SHP77 treated with DMSO at 0.1 percent for 48 hours (cell line): ENCODE measurements at regions not wholly inside any gene's neighbourhood (a gene's known extent, or its start where the extent isn't known, plus 50 kb on each side); places are given as distances from the start of the nearest gene placed in this dataset.
"Not testable (repeated sequence)": the region's sequence is repeated elsewhere in the genome, so short reads cannot be mapped to it uniquely, and the experiment has no call there.

Experiments used
- DNase-seq: peaks from one replicate; lab custom pipeline; 2025; lab: John Stamatoyannopoulos, UW

GRCh38 chr13:44780591-44781280, 204.6 kb upstream of the TSC22D1 start:
- DNase-seq, result no peak

GRCh38 chr13:44778761-44779484, 202.8 kb upstream of the TSC22D1 start:
- no peak for DNase-seq

DNA sequence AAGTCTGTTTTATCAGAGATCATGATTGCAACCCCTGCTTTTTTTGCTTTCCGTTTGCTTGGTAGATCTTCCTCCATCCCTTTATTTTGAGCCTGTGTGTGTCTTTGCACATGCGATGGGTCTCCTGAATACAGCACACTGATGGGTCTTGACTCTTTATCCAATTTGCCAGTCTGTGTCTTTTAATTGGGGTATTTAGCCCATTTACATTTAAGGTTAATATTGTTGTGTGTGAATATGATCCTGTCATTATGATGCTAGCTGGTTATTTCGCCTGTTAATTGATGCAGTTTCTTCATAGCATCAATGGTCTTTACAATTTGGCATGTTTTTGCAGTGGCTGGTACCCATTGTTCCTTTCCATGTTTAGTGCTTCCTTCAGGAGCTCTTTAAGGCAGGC, 199.2 kb upstream of the TSC22D1 start:
- not testable (repeated sequence) for DNase-seq

GRCh38 chr13:44770951-44771350, 194.8 kb upstream of the TSC22D1 start:
- DNase-seq, result no peak

- no peak for DNase-seq
Observed at GRCh38 chr13:44769686-44770085, 193.6 kb upstream of the TSC22D1 start.

DNA sequence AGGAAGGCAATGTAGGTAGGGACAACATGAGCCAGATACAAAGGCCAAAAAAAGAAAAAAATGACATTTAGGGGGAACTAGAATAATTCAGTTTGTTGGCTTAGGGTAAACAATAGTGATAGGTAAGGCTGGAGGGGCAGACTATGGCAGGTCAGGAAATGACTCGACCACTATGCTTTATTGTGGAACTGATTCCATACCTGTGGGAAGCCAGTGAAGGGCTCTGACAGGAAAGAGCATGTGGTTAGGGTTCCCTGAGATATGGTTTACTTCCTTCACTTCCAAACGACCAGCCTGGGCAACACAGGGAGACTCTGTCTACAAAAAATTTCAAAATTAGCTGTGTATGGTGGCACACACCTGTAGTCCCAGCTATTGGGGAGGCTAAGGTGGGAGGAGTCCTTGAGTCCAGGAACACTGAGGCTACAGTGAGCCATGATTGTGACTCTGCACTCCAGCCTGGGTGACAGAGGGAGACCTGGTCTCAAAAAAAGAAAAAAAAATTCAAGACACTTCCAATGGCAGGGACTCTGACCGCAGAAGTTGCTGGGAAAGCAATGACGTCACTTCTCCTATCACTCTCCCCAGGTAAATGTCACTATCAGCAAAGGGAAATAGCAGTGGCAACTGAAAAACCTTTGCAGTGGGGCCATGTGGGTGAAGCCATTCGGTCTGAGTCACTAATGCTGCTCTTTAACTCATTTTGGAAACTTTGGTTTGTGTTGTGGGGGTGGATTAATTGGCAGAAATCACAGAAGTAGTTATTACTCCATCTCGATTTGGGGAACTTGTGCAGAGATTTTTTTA, 192.8 kb upstream of the TSC22D1 start:
- DNase-seq, result no peak

GRCh38 chr13:44768239-44768638, 192.1 kb upstream of the TSC22D1 start:
- no peak for DNase-seq

DNA sequence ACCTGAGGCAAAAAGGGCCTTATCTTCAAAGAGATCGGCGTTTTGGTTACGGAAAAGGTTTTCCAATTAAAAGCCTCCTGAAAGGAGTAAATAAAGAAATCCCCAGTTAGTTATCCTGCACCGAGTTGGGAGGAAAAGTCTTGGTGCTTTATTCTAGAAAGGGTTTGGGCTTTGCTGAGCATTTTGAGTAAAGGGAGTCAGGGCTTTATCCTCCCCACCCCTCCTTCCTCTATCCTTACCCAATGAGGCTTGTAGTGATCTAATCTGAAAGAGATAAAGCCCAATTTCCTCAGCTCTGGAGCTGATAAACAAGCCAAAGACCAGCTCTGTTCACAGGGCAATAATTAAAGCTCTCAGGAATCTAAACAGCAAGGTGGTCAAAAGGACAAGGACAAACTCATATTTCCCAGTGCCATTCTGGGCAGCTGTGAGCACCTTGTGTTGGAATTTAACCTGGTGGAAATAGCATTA, 188.9 kb upstream of the TSC22D1 start:
- DNase-seq, result no peak

- no peak for DNase-seq
Observed at GRCh38 chr13:44764302-44764692, 188.2 kb upstream of the TSC22D1 start.

- no peak for DNase-seq
Observed at GRCh38 chr13:44763615-44764301, 187.6 kb upstream of the TSC22D1 start.

GRCh38 chr13:44762911-44763310, 186.8 kb upstream of the TSC22D1 start:
- no peak for DNase-seq

- no peak for DNase-seq
Observed at GRCh38 chr13:44760434-44760833, 184.3 kb upstream of the TSC22D1 start.

DNA sequence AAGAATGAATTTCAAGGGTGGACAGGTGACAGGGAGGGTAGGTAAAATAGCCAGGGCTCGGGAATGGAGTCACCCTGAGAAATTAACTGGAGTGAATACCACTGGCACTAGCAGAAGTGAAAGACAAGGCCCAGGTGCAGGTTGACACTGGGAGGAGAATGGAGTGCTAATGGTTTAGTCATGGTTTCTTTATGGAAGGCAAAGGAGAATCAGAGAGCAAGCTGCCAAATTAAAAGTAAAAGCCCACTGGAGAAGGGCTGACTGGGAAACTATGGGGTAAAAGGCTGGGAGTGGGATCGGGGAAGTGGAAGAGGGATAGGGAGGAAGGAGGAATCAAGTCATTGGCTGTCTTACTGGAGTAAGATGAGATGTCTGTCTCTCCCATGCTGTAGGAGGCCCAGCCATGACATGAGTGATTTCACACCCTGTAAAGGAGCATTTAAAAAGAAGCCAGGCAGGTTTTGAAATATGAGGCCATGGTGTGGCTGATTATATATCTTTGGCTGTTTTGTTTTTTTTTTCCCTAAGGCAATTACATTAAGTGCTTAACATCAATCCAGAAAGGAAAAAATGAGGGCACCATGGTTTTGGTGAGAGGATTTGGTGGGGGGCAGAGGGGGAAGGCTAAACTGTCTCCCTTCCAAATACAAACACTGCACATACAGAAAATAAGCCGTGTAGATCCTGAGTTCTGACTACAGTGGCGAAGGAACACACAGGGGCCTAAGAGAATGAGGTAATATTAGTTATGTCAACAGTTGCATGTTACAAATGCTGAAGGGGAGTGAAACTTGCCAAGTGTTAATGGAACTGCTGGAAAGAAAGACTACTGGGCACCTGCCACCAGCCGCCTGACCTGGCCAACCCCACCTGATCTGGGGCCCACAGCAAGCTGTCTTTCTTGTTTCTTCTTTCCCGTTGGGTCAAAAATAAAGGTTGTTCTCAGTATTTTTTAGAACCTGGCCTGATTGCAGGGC, 183.5 kb upstream of the TSC22D1 start:
- DNase-seq, result no peak

- no peak for DNase-seq
Observed at GRCh38 chr13:44758630-44759383, 182.7 kb upstream of the TSC22D1 start.

DNA sequence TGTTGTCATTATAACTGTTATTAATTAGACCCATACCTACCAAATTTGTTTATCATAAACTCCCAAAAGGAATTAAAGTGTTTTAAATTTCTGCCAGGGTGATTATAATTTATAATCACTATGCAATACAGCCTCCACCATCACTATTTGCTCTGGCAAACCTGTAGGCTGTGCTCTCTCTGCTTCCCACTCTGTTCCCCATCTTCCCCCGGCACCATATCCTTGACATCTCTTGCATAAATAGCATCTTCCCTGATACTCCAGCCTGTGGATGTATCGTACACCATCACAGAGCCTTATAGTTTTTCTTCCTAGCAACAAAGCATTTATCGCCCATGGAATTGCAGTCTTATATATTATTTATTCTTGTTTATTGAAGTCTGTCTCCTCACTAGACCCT, 181.5 kb upstream of the TSC22D1 start:
- DNase-seq, result no peak

DNA sequence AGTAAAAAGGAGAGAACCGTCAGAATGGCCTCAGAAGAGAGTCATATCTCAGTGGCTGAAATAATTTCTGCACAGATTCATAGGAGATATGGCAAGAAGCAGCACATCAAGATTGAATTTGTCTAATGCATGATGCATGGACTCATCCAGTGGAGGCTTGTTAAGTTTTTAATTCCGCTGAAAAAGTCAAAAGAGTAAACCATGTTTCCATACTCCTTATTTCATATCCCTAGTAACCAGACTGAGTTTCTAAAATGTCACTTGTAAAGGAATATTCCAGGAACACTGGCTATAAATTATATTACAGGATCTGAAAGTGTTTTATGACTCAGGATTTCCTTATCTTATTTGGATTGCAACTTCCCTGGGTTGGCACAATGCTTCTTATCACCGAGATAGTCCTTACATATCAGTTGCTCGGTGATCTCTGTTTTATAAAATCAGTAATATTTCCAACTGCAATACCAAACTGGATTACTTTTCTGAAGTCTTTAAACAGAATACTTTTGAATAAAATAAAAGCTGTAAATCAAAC, 180.2 kb upstream of the TSC22D1 start:
- DNase-seq, result no peak

GRCh38 chr13:44755872-44756271, 179.7 kb upstream of the TSC22D1 start:
- no peak for DNase-seq

GRCh38 chr13:44752164-44752563, 176.0 kb upstream of the TSC22D1 start:
- DNase-seq, result no peak

- no peak for DNase-seq
Observed at GRCh38 chr13:44750630-44751029, 174.5 kb upstream of the TSC22D1 start.

GRCh38 chr13:44749906-44750305, 173.8 kb upstream of the TSC22D1 start:
- DNase-seq, result no peak
